ENCODE measurements at regions not wholly inside any gene's neighbourhood (a gene's known extent, or its start where the extent isn't known, plus 50 kb on each side); places are given as distances from the start of the nearest gene placed in this dataset.

DNA sequence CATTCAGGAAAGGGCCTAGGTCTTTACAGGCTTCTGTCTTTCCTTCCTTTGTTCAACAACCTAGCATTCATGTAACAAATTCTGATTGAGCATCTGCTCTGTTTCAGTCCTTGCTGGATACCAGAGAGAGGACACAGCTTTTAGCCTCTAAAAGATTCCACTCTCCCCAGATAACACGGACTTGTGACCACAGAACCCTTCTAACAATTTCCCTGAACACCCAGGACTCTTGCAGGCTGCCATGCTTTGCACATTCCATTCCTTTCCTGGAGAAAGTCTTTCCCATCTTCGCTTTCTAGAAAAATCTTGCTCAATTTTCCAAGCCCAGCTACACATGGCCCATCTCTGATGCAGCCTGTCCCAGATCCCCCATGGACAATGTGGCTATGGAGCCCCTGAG lies 310.9 kb downstream of the ACTL7B start:
- DNase-seq (ENCODE audit: low spot score) = no peak
- no peak for ATAC-seq (ENCODE audit: low FRiP score)
- TF ChIP-seq CTCF (IDR thresholded peaks at IDR 0.05) = no peak

GRCh38 chr9:108543251-108543778 lies 312.5 kb downstream of the ACTL7B start:
- DNase-seq (ENCODE audit: low spot score) = no peak
- ATAC-seq (ENCODE audit: low FRiP score) = no peak
- TF ChIP-seq CTCF (IDR thresholded peaks at IDR 0.05) = no peak

GRCh38 chr9:108537756-108538155 lies 318.0 kb downstream of the ACTL7B start:
- DNase-seq (ENCODE audit: low spot score) (no peak), ATAC-seq (ENCODE audit: low FRiP score) (no peak)
- no peak for TF ChIP-seq CTCF (IDR thresholded peaks at IDR 0.05)

DNA sequence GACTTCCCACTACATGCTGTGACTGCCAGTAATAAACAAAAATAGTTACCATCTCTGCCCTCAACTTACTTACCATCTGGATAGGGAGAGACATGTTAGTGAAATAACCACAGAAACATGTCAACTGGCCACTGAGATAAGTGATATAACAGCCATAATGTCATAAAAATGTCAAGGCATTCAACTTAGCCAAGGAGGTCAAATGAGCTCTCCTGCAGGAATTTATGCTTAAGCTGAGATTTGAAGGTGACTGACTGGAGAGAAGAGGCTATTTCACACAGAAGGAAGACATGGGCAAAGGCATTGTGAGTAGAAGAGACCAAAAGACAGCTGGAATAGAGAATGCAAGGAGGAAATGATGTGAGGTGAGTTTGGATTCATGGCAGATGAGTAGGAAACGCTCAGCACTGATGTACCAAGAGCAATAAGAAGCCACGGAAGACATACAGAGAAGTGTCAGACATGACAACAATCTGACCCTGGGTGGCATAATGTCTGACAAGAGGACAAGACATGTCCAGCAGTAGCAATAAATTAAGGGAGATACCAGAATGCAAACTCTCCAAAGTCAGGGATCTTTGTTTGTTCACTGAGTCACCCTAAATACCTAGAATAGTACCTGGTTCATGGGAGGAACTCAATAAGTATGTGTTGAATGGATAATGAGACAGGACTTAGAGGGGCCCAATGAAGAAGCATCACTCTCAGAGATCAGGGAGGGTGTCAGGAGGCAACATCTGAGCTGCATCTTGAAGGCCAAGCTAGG lies 318.8 kb downstream of the ACTL7B start:
- ATAC-seq (ENCODE audit: low FRiP score) (no peak), DNase-seq (ENCODE audit: low spot score) (no peak)
- no peak for TF ChIP-seq CTCF (IDR thresholded peaks at IDR 0.05)

- DNase-seq (ENCODE audit: low spot score) (no peak), ATAC-seq (ENCODE audit: low FRiP score) (no peak)
- no peak for TF ChIP-seq CTCF (IDR thresholded peaks at IDR 0.05)
These were observed 320.3 kb downstream of the ACTL7B start for GRCh38 chr9:108535526-108535925.

- TF ChIP-seq CTCF (IDR thresholded peaks at IDR 0.05) = no peak
- DNase-seq (ENCODE audit: low spot score) = no peak
- no peak for ATAC-seq (ENCODE audit: low FRiP score)
These were observed 321.0 kb downstream of the ACTL7B start for GRCh38 chr9:108534741-108535140.

- no peak for TF ChIP-seq CTCF (IDR thresholded peaks at IDR 0.05)
- DNase-seq (ENCODE audit: low spot score) = no peak
- ATAC-seq (ENCODE audit: low FRiP score) = no peak
These were observed 325.6 kb downstream of the ACTL7B start for GRCh38 chr9:108530141-108530540.
